GM23338 (cell line): ENCODE measurements at regions not wholly inside any gene's neighbourhood (a gene's known extent, or its start where the extent isn't known, plus 50 kb on each side); places are given as distances from the start of the nearest gene placed in this dataset.

Experiments used
- CREB1 ChIP-seq: fragments of 250-450 bp; sonication (Bioruptor Pico); IDR thresholded peaks from 2 replicates; pipeline ENCODE4 v1.5.0; 2020; ENCODE audit warnings: low read depth, mild to moderate bottlenecking, moderate library complexity
- CTCF ChIP-seq, 2 experiments: fragments of 200-600 bp in 1 of 2; sonication (generic) in 1 of 2; conservative IDR thresholded peaks; 2 replicates each; pipeline versions ENCODE4 v1.5.1 to v1.6.1; 2016 to 2017; ENCODE audit warnings: antibody characterized with exemption in 2 of 2, low read depth in 2 of 2, mild to moderate bottlenecking in 2 of 2, moderate library complexity in 1 of 2
- EZH2phosphoT487 ChIP-seq: fragments of 200-600 bp; sonication (generic); IDR thresholded peaks from one replicate; pipeline ENCODE4 v1.8.1; 2018; ENCODE audit warnings: antibody characterized with exemption; ENCODE audit not compliant: unreplicated experiment
- JUNB ChIP-seq: IDR thresholded peaks from one replicate; pipeline ENCODE4 v1.6.1; 2016; ENCODE audit warnings: antibody characterized with exemption; ENCODE audit not compliant: unreplicated experiment
- STAT1 ChIP-seq: IDR thresholded peaks from one replicate; pipeline ENCODE4 v1.6.1; 2016; ENCODE audit warnings: antibody characterized with exemption; ENCODE audit not compliant: unreplicated experiment
- ZNF114 ChIP-seq: fragments of 250-450 bp; sonication (Bioruptor Pico); IDR thresholded peaks from 2 replicates; pipeline ENCODE4 v1.5.0; 2020; ENCODE audit warnings: mild to moderate bottlenecking, moderate library complexity
- ZNF331 ChIP-seq: fragments of 250-450 bp; sonication (Bioruptor Pico); IDR thresholded peaks from 2 replicates; pipeline ENCODE4 v1.5.0; 2020; ENCODE audit warnings: low read depth, mild to moderate bottlenecking, moderate library complexity
- ZNF462 ChIP-seq: fragments of 250-450 bp; sonication (Bioruptor Pico); IDR thresholded peaks from 2 replicates; pipeline ENCODE4 v1.5.0; 2020; ENCODE audit warnings: mild to moderate bottlenecking, moderate library complexity

GRCh38 chr11:134505125-134505524, 93.1 kb upstream of the B3GAT1 start (continued):
- TF ChIP-seq ZNF462 (CRISPR knock-in tag): no peak
- no peak for TF ChIP-seq JUNB
- no peak for TF ChIP-seq ZNF114
- TF ChIP-seq STAT1: no peak
- no peak for TF ChIP-seq CREB1 (CRISPR knock-in tag)
- no peak for TF ChIP-seq ZNF331 (CRISPR knock-in tag)
- no peak for TF ChIP-seq CTCF (conservative IDR thresholded peaks at IDR 0.05; ENCODE audit: low read depth in 2 of 2)
- TF ChIP-seq EZH2phosphoT487: no peak
